GM12891 (cell line): ENCODE measurements at regions not wholly inside any gene's neighbourhood (a gene's known extent, or its start where the extent isn't known, plus 50 kb on each side); places are given as distances from the start of the nearest gene placed in this dataset.

ENCODE experiments used
- PAX5 ChIP-seq: IDR thresholded peaks from 2 replicates; pipeline ENCODE4 v1.6.1; 2011; ENCODE audit warnings: low read length, moderate library complexity, mild to moderate bottlenecking; ENCODE audit not compliant: insufficient read depth, severe bottlenecking
- POLR2A ChIP-seq: IDR thresholded peaks from 2 replicates; pipeline ENCODE4 v1.6.1; 2011; ENCODE audit warnings: low read depth, low read length, control low read depth
- POLR2AphosphoS5 ChIP-seq: IDR thresholded peaks from 2 replicates; pipeline ENCODE4 v1.6.1; 2011; ENCODE audit warnings: low read depth, low read length, control low read depth
- POU2F2 ChIP-seq: IDR thresholded peaks from 2 replicates; pipeline ENCODE4 v1.6.1; 2011; ENCODE audit warnings: low read depth, mild to moderate bottlenecking, control low read depth, low read length, moderate library complexity
- TAF1 ChIP-seq: IDR thresholded peaks from 2 replicates; pipeline ENCODE4 v1.6.1; 2011; ENCODE audit warnings: low read depth, low read length, control low read depth

- no peak for TF ChIP-seq POLR2A
- TF ChIP-seq PAX5, result no peak
- TF ChIP-seq TAF1, result no peak
- no peak for TF ChIP-seq POU2F2
- TF ChIP-seq POLR2AphosphoS5, result no peak
These were observed 100.0 kb upstream of the GLS start for GRCh38 chr2:190780594-190780993.
